Osteocyte (in vitro differentiated cells): ENCODE measurements at regions not wholly inside any gene's neighbourhood (a gene's known extent, or its start where the extent isn't known, plus 50 kb on each side); places are given as distances from the start of the nearest gene placed in this dataset.

Experiments used
- DNase-seq: peaks from one replicate; pipeline ENCODE4 v3.0.0; 2021; ENCODE audit warnings: mixed read lengths; ENCODE audit not compliant: unreplicated experiment; ENCODE audit errors: extremely low spot score
- H3K27ac Mint-ChIP-seq: one replicate; pipeline ENCODE4 v1.8.0; 2021; ENCODE audit warnings: mild to moderate bottlenecking, mixed read lengths; ENCODE audit not compliant: unreplicated experiment
- H3K27me3 Mint-ChIP-seq: one replicate; pipeline ENCODE4 v1.8.0; 2021; ENCODE audit warnings: mixed read lengths; ENCODE audit not compliant: unreplicated experiment
- H3K36me3 Mint-ChIP-seq: one replicate; pipeline ENCODE4 v1.8.0; 2021; ENCODE audit warnings: mixed read lengths; ENCODE audit not compliant: unreplicated experiment
- H3K4me1 Mint-ChIP-seq: one replicate; pipeline ENCODE4 v1.8.0; 2021; ENCODE audit warnings: mixed read lengths; ENCODE audit not compliant: unreplicated experiment
- H3K4me3 Mint-ChIP-seq: one replicate; pipeline ENCODE4 v1.8.0; 2021; ENCODE audit warnings: mild to moderate bottlenecking, moderate library complexity, mixed read lengths; ENCODE audit not compliant: unreplicated experiment
- H3K9me3 Mint-ChIP-seq: one replicate; pipeline ENCODE4 v1.8.0; 2021; ENCODE audit warnings: mixed read lengths; ENCODE audit not compliant: unreplicated experiment
- TF ChIP-seq, protein P1 (sequence below): fragments of 200-600 bp; sonication (generic); IDR thresholded peaks from 2 replicates; pipeline ENCODE4 v1.5.0; 2021; ENCODE audit warnings: antibody characterized with exemption, mild to moderate bottlenecking, moderate library complexity

DNA sequence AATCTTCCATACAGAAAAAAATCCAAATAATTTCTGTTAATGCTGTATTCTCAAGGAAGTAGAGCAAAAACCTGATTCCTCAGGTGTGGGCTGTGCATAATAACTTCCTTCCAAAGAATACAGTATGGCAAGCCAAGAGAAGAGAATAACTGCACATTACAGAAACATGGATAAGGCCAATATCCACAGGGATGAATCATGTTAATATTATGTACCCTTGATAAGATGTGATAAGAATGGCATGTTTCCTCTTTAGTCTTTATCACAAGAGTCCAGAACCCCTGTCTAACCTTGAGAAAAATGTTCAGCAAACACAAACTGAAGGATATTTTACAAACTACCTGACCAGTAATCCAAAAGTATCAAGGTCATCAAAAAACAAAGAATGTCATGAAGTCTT, 795.8 kb downstream of the SEMA5A start:
- no peaks in the 10 kb centered on the region for H3K36me3 Mint-ChIP-seq
- DNase-seq: no peak
- peaks cover 7% of the 10 kb centered on the region for H3K4me1 Mint-ChIP-seq
- H3K27me3 Mint-ChIP-seq: no peaks in the 10 kb centered on the region
- no peak overlapping the region for H3K4me3 Mint-ChIP-seq
- no peaks in the 10 kb centered on the region for H3K9me3 Mint-ChIP-seq
- TF ChIP-seq, protein P1, sequence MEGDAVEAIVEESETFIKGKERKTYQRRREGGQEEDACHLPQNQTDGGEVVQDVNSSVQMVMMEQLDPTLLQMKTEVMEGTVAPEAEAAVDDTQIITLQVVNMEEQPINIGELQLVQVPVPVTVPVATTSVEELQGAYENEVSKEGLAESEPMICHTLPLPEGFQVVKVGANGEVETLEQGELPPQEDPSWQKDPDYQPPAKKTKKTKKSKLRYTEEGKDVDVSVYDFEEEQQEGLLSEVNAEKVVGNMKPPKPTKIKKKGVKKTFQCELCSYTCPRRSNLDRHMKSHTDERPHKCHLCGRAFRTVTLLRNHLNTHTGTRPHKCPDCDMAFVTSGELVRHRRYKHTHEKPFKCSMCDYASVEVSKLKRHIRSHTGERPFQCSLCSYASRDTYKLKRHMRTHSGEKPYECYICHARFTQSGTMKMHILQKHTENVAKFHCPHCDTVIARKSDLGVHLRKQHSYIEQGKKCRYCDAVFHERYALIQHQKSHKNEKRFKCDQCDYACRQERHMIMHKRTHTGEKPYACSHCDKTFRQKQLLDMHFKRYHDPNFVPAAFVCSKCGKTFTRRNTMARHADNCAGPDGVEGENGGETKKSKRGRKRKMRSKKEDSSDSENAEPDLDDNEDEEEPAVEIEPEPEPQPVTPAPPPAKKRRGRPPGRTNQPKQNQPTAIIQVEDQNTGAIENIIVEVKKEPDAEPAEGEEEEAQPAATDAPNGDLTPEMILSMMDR: no peak
- no peak overlapping the region for H3K27ac Mint-ChIP-seq

DNA sequence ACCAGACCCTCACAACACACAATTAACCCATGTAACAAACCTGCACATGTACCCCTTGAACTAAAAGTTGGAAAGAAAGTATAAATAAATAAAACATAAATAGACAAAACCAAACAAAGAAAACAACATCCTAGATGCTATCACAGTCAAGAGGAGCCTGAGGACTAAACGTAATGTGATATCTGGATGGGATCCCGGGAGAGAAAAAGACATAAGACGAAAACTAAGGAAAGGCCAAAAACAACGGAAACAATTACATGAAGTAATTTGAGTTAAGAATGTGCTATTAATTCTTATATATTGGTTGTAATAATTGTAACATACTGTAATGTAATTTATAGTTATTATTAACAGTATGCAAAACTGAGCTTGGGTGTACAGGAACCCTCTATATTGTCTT, 793.9 kb downstream of the SEMA5A start:
- H3K27ac Mint-ChIP-seq: no peak overlapping the region
- TF ChIP-seq, protein P1: no peak
- H3K36me3 Mint-ChIP-seq: no peaks in the 10 kb centered on the region
- H3K27me3 Mint-ChIP-seq: no peaks in the 10 kb centered on the region
- peaks cover 9% of the 10 kb centered on the region for H3K4me1 Mint-ChIP-seq
- H3K9me3 Mint-ChIP-seq: no peaks in the 10 kb centered on the region
- no peak overlapping the region for H3K4me3 Mint-ChIP-seq
- DNase-seq: no peak

DNA sequence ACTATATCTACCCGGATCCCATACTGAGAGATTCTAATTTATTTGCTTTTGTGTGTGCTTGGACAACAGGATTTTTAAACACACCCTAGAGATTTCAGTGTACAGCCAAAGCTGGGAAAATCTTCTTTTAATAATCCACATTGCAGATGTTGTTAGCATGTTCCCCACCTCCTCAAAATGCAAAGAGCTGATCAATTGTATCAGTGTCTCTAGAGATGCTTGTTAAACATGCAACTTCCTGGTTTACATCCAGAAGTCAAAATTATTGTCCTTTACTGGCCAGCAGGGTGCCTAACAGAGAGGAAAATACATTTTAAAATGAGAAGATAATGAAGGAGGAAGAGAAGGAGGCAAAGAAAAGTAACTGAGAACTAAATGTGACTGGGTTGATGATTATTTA, 793.3 kb downstream of the SEMA5A start:
- Mint-ChIP-seq H3K4me1 (peaks cover 9% of the 10 kb centered on the region), H3K27me3 (no peaks in the 10 kb centered on the region), H3K9me3 (no peaks in the 10 kb centered on the region), H3K36me3 (no peaks in the 10 kb centered on the region), H3K27ac (no peak overlapping the region), H3K4me3 (no peak overlapping the region)
- DNase-seq: no peak
- TF ChIP-seq, protein P1: peak; percentile 19

- no peaks in the 10 kb centered on the region for H3K27me3 Mint-ChIP-seq
- H3K4me1 Mint-ChIP-seq: peaks cover 12% of the 10 kb centered on the region
- H3K27ac Mint-ChIP-seq: no peak overlapping the region
- no peak overlapping the region for H3K4me3 Mint-ChIP-seq
- peaks cover 9% of the 10 kb centered on the region for H3K9me3 Mint-ChIP-seq
- TF ChIP-seq, protein P1: peak; percentile 83
- no peak for DNase-seq
- H3K36me3 Mint-ChIP-seq: no peaks in the 10 kb centered on the region
These were observed 789.3 kb downstream of the SEMA5A start for GRCh38 chr5:8756498-8757084.

DNA sequence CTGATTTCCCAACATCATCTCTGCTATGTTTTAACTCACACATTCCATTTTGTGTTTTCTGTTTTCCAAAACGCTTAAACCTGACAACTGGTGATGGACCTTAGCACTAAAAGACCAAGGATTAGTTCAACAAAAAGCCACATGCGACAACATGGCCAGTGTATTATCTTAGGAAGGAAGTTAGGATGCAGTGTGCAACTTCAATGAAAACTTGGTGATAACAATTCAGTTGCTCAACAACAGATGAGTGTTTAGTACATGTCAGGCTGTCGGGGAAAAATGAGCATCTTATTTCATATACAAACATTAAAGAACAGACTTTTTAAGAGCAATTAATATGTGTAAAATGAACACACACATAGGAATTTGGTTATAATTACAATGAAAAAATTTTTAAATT, 780.0 kb downstream of the SEMA5A start:
- H3K27ac Mint-ChIP-seq: no peak overlapping the region
- H3K4me1 Mint-ChIP-seq: peaks cover 35% of the 10 kb centered on the region
- no peak overlapping the region for H3K4me3 Mint-ChIP-seq
- H3K36me3 Mint-ChIP-seq: no peaks in the 10 kb centered on the region
- no peaks in the 10 kb centered on the region for H3K9me3 Mint-ChIP-seq
- TF ChIP-seq, protein P1: no peak
- no peak for DNase-seq
- no peaks in the 10 kb centered on the region for H3K27me3 Mint-ChIP-seq
